ENCODE measurements at regions not wholly inside any gene's neighbourhood (a gene's known extent, or its start where the extent isn't known, plus 50 kb on each side); places are given as distances from the start of the nearest gene placed in this dataset.

DNA sequence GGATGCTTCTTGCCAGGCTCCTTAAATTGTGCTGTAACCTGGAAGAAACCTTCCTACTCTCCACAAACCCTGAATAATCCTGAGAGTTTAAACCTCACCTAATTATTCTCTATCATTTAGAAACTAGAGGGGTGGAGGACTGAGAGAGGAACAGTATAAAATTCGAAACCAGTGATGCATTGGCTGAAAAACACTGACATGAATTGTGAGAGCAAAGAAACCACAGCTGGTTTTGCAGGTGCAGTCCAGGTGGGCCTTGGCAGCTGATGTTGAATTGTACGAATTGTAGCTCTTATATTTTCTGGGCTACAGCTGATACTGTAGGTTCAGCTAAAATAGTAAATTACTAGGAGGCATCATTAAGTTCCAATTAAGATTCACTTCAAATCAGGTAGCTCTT lies 227.0 kb upstream of the SLITRK5 start:
- intact Hi-C loops (cut with DNase I): no loop called here
- Histone ChIP-seq H3K4me3 (no peak overlapping the region), H3K9me3 (peaks cover 0 to 8% (median 0%) of the 10 kb centered on the region in 11 donors), H3K27me3 (no peaks in the 10 kb centered on the region), H3K27ac (no peak overlapping the region), H3K36me3 (no peaks in the 10 kb centered on the region), H3K4me1 (no peaks in the 10 kb centered on the region)
- 51 to 61% methylated on average over 2 of the region's 2 CpGs for WGBS, 2 donors
- no peak for TF ChIP-seq CTCF (IDR thresholded peaks at IDR 0.05)
- ATAC-seq (no peak), DNase-seq (no peak)

DNA sequence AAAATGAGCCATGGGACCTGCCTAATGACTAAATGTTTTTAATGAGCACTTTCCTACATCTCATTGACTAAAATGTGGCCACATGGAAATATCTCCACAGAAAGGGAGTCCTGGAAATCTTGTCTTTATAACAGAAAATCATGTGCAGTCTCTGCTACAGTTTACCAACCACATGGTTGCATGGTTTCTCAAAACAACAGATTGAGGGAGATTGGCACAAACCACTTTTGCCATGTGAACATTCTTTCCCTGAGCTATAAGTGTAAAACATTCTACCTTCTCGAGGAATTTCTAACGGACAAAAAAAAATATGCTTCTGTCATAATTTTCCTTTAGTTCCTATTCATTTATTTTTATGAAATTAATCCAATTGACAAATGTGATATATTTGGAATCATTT lies 218.9 kb upstream of the SLITRK5 start:
- intact Hi-C loops (cut with DNase I): no loop called here
- WGBS, 2 donors: 81 to 92% methylated on average over 2 of the region's 2 CpGs
- Histone ChIP-seq H3K27me3 (no peaks in the 10 kb centered on the region), H3K4me1 (no peaks in the 10 kb centered on the region), H3K27ac (no peak overlapping the region), H3K36me3 (no peaks in the 10 kb centered on the region), H3K4me3 (no peak overlapping the region), H3K9me3 (peaks cover 0 to 7% (median 0%) of the 10 kb centered on the region in 11 donors)
- no peak for TF ChIP-seq CTCF (IDR thresholded peaks at IDR 0.05)
- DNase-seq (no peak), ATAC-seq (no peak)

GRCh38 chr13:87453244-87453643 lies 217.9 kb upstream of the SLITRK5 start:
- no peak for ATAC-seq
- intact Hi-C loops (cut with DNase I): no loop called here
- TF ChIP-seq CTCF (IDR thresholded peaks at IDR 0.05): no peak
- H3K9me3 ChIP-seq: peaks cover 0 to 7% (median 0%) of the 10 kb centered on the region in 11 donors
- no peaks in the 10 kb centered on the region for H3K4me1 ChIP-seq
- H3K4me3 ChIP-seq: no peak overlapping the region
- no peaks in the 10 kb centered on the region for H3K27me3 ChIP-seq
- no peaks in the 10 kb centered on the region for H3K36me3 ChIP-seq
- no peak overlapping the region for H3K27ac ChIP-seq
- WGBS, 2 donors: 51 to 74% methylated on average over 1 of the region's 1 CpG
- DNase-seq: no peak

GRCh38 chr13:87459419-87459818 lies 211.8 kb upstream of the SLITRK5 start:
- ATAC-seq: no peak
- Histone ChIP-seq H3K27ac (no peak overlapping the region), H3K27me3 (no peaks in the 10 kb centered on the region), H3K36me3 (no peaks in the 10 kb centered on the region), H3K4me3 (no peak overlapping the region), H3K9me3 (peaks cover 0 to 7% (median 0%) of the 10 kb centered on the region in 11 donors), H3K4me1 (no peaks in the 10 kb centered on the region)
- DNase-seq: no peak
- no peak for TF ChIP-seq CTCF (IDR thresholded peaks at IDR 0.05)
- WGBS, 2 donors: 39 to 48% methylated on average over 1 of the region's 1 CpG
- intact Hi-C loops (cut with DNase I): no loop called here

- no peak overlapping the region for H3K4me3 ChIP-seq
- DNase-seq (no peak), ATAC-seq (no peak)
- no peaks in the 10 kb centered on the region for H3K36me3 ChIP-seq
- intact Hi-C loops (cut with DNase I): no loop called here
- H3K4me1 ChIP-seq: no peaks in the 10 kb centered on the region
- peaks cover 0 to 10% (median 0%) of the 10 kb centered on the region in 11 donors for H3K9me3 ChIP-seq
- H3K27me3 ChIP-seq: no peaks in the 10 kb centered on the region
- no peak overlapping the region for H3K27ac ChIP-seq
- no peak for TF ChIP-seq CTCF (IDR thresholded peaks at IDR 0.05)
- 48 to 58% methylated on average over 2 of the region's 2 CpGs for WGBS, 2 donors
Observed at GRCh38 chr13:87497426-87497825, 173.7 kb upstream of the SLITRK5 start.
